Activated CD4-positive, alpha-beta T cell treated with anti-CD3 and anti-CD28 coated beads for 4 hours (primary cell): ENCODE measurements at regions not wholly inside any gene's neighbourhood (a gene's known extent, or its start where the extent isn't known, plus 50 kb on each side); places are given as distances from the start of the nearest gene placed in this dataset.
"Not testable (repeated sequence)": the region's sequence is repeated elsewhere in the genome, so short reads cannot be mapped to it uniquely, and the experiment has no call there.

Experiments used
- DNase-seq, 2 donors: peaks; one replicate each; pipeline ENCODE4 v3.0.0-alpha.2; 2020

DNA sequence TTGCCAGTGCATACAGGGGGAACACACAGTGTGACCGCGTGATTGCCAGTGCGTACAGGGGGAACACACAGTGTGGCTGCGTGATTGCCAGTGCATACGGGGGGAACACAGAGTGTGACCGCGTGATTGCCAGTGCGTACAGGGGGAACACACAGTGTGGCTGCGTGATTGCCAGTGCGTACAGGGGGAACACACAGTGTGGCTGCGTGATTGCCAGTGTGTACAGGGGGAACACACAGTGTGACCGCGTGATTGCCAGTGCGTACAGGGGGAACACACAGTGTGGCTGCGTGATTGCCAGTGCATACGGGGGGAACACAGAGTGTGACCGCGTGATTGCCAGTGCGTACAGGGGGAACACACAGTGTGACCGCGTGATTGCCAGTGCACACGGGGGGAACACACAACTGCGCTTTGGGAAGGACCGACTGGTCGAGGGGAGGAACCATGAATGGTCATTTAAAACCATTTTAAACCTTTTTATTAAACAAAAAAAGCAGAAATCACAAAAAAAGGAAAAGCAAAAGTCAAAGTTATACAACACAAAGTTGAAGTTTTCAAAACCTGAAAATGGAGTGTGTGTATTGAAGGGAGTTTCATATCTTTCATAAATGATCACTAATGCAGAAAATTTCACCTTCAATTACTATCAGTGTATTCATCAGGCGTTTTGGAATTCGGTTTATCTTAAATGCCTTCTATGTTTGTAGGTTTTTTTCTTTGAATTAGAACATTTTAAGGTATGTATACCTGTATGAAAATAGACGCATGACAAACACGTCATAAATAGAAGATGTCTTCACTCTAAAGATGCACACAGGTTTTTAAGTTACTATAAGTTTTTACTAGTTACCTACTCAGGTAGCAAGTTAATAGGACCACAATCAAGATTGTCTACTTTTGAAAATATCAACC lies 141.0 kb downstream of the RTP5 start:
- not testable (repeated sequence) for DNase-seq

GRCh38 chr2:242011167-242011513 lies 141.6 kb downstream of the RTP5 start:
- DNase-seq, result no peak

- no peak for DNase-seq
Measured at GRCh38 chr2:242011516-242011915, 142.0 kb downstream of the RTP5 start.

GRCh38 chr2:242011991-242012764 lies 142.6 kb downstream of the RTP5 start:
- no peak for DNase-seq

DNA sequence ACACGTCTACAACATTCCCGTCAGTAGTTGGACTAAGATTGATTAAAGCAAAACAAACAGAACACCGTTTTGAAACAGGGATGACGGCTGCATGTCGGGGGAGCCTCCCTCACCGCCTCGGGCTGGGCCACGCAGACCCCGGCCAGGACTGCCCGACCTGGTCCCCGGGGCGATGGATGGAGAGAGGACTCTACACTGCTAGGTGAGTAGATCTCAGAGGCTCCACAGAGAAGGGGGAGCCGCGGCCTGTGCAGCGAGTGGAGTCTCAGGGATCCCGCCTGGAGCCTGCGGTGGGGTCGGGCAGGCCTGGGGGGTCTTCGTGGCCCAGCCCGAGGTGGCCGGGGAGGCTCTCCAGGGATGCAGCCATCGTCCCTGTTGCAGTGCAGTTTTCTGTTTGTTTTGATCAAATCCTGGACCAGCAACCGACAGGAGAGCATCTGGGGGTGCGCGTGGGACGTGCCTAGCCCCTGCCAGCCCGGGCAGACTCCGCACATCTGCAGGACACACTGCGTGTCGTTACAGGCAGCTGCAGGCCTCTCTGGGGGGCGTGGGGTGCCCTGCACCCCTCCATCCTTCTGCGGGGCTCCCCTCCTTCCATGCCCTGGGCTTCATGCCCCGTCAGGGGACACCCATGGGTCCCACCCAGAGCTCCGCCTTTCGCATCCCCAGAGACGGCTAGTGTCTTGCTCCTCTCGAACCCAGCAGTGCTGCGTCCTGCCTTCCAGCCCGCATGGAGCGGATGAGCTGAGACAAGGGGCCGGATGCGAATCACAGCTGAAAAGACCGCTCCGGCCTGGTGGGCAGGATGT lies 143.6 kb downstream of the RTP5 start:
- no peak for DNase-seq

DNA sequence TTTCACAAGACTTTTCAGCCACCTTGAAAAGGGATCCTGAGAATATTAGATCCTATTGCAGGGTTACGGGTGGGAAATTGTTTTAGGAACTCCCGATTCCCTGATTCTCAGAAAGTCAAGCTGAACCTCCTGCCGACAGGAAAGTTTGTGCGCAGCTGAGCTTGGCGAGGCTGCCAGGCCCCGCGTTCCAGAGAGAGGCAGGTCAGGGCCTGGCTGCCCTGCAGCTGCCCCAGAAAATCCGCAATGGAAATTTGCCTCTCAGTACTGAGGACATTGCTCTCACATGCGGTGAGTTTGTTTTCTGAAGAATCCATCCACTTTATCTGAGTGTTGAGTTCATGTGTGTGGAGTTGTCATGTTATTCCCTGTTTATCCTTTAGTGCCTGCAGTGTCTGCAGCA lies 144.2 kb downstream of the RTP5 start:
- DNase-seq, result no peak

- no peak for DNase-seq
Measured at GRCh38 chr2:242015108-242016065, 145.9 kb downstream of the RTP5 start.

DNA sequence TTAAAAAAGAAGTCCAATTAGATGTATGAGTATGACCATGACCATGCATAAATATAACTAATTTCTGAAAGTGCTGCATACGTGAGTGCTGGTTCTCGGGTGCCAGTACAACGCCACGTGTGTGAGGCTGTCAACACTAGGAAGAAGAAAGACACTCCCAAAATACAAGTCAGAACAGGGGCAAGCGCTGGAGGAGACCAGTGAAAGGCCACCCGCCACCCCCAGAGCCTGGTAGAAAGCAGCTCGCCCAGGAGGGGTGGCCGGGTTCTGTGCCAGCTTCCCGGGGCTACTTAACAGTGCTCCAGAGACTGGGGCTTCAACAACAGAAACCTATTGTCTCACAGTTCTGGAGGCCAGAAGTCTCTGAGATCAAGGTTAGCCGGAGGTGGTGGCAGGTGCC lies 147.6 kb downstream of the RTP5 start:
- DNase-seq, result no peak

- not testable (repeated sequence) for DNase-seq
Measured at GRCh38 chr2:242018416-242018815, 148.9 kb downstream of the RTP5 start.

- DNase-seq, result no peak
Measured at GRCh38 chr2:242019344-242019743, 149.8 kb downstream of the RTP5 start.

DNA sequence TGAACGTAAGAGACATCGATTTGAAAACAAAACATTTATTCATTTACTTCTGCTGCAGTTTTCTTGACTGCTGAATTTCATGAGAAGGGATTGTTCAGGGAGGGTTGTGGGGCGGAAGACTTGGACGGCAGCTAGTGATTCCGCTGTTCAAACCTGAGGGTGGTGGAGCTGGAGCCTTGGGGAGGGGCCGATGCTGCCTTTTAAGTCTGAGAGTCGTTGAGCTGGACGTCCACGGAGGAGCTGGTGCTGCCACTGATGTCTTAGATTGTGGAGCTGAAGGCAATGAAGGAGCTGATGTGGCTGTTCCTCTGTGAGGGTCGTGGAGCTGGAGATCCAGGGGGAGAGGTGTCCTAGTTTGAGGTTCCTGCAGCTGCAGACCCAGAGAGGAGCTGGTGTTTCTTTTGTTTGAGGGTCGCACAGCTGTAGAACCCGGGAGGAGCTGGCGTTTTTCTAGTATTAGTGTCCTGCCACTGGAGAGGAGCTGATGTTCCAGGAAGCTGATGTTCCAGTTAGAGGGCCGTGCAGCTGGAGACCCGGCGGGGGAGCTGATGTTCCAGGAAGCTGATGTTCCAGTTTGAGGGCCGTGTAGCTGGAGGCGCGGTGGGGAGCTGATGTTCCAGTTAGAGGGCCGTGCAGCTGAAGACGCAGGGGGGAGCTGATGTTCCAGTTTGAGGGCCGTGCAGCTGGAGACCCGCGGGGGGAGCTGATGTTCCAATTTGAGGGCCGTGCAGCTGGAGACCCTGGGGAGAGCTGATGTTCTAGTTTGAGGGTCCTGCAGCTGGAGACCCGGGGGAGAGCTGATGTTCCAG lies 150.9 kb downstream of the RTP5 start:
- no peak for DNase-seq

GRCh38 chr2:242022550-242023290 lies 153.2 kb downstream of the RTP5 start:
- no peak for DNase-seq

DNA sequence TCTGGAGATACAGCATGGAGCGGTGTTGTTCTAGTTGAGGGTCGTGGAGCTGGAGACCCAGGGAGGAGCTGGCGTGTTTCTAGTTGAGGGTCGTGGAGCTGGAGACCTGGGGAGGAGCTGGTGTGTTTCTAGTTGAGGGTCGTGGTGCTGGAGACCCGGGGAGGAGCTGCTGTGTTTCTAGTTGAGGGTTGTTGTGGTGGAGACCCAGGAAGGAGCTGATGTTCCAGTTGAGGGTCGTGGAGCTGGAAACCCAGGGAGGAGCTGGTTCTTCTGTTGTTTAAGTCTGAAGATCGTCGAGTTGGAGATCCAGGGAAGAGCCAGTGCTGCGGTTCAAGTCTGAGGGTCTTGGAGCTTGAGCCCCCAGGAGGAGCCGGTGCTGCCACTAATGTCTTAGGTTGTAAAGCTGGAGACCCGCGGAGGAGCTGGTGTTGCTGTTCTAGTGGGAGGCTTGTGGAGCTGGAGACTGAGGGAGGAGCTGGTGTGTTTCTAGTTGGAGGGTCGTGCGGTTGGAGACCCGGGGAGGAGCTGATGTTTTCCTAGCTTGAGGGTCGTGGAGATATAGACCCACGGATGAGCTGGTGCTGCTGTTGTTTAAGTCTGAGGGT lies 155.3 kb downstream of the RTP5 start:
- DNase-seq, result no peak

- DNase-seq, result no peak
Measured at GRCh38 chr2:242027676-242028450, 158.3 kb downstream of the RTP5 start.

DNA sequence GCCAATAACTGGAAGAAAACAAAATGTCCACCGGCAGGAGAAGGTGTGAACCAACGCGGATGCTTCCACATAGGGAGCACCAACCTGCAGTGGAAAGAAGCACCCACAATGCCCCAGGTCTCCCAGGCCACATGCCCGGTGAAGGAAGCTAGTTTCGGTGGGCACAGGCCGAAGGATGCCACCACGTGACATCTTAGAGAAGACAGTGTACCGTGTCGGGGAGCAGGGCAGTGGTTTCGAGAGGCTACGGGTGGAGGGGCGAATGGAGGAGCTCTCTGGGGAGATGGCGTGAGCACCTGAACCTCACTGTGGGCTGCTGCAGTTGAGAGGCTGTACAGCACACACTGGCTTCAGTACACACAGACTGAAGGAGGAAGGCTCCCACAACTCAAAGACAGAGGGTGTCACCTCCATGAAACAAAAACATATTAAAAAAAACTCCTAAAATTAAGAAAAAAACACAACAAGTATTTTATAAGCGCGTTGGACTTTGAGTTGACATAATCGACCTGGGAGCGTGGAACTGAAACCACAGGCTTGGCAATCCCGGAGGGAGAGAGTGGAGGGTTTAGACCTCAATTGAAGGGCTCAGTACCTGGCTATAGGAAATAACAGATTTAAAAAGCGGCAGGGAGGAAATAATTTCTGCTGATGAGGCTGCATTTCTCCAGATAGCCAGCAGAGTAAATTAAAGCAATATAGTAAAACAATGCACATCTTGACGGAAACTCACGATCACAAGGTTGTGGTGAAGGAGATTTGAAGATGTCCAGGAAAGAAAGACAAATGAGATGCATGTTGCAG lies 160.1 kb downstream of the RTP5 start:
- no peak for DNase-seq

- no peak for DNase-seq
Measured at GRCh38 chr2:242030226-242030575, 160.7 kb downstream of the RTP5 start.

GRCh38 chr2:242030858-242031257 lies 161.3 kb downstream of the RTP5 start:
- no peak for DNase-seq

- peak; percentile 58 to 65 for DNase-seq
Measured at GRCh38 chr2:242031481-242032019, 162.0 kb downstream of the RTP5 start.
